ENCODE measurements at regions not wholly inside any gene's neighbourhood (a gene's known extent, or its start where the extent isn't known, plus 50 kb on each side); places are given as distances from the start of the nearest gene placed in this dataset.

DNA sequence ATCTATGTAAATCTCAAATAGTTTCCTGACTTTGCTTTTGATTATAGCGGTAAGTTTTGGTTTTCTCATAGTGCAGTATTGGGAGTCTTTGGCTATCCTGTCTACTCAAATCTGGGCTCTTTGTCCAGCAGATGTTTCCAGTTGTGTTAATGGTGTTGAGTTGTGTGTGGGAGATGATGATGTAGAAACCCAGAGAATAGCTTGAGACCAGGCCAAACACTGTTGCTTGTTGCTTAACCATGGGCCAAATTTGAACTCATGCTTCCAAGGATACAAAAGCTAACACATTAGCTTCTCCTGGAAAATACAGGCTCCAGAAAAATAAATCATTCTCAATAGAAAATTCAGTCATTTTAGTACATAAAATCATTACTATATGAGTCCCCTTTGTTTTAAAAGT, 82.6 kb upstream of the GYPA start (continued):
- TF ChIP-seq, protein P1, sequence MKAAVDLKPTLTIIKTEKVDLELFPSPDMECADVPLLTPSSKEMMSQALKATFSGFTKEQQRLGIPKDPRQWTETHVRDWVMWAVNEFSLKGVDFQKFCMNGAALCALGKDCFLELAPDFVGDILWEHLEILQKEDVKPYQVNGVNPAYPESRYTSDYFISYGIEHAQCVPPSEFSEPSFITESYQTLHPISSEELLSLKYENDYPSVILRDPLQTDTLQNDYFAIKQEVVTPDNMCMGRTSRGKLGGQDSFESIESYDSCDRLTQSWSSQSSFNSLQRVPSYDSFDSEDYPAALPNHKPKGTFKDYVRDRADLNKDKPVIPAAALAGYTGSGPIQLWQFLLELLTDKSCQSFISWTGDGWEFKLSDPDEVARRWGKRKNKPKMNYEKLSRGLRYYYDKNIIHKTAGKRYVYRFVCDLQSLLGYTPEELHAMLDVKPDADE (IDR thresholded peaks at IDR 0.05) = no peak
- TF ChIP-seq EZH2phosphoT487 (IDR thresholded peaks at IDR 0.05; ENCODE audit: unreplicated experiment) (no peak), ZNF331 (CRISPR knock-in tag; IDR thresholded peaks at IDR 0.05; ENCODE audit: low read depth) (no peak)

DNA sequence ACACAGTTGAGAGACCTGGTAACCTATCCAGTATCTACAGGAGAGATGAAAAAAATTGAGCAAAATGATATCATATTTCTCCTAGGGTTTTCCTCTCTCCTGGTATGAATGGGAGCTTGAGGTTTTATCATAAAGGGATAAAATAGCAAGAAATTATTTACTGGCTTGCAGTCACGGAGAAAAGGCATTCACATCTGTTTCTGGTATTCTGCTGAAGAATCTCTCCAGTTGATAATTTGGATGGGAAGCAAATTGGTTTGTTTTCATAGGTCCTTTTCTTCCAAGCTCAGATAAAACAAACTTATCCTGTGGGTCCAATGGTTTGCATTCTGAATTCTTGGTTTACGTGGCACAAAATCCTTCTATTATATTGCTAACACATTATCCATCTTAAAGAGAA, 83.1 kb upstream of the GYPA start:
- no peak for ATAC-seq
- H4K20me1 ChIP-seq (replicated peaks; ENCODE audit: insufficient read depth) = no peaks in the 10 kb centered on the region
- H3F3A ChIP-seq (replicated peaks; ENCODE audit: low read depth) = no peaks in the 10 kb centered on the region
- no peaks in the 10 kb centered on the region for H3K4me1 ChIP-seq (ENCODE audit: insufficient read depth)
- no peak overlapping the region for H3K27ac ChIP-seq (ENCODE audit: low read depth)
- no peaks in the 10 kb centered on the region for H3K27me3 ChIP-seq (ENCODE audit: insufficient read depth)
- H3K27ac Mint-ChIP-seq = no peak overlapping the region
- no peak overlapping the region for H2AFZ ChIP-seq
- no peaks in the 10 kb centered on the region for H3K79me2 ChIP-seq (replicated peaks; ENCODE audit: insufficient read depth)
- H3K4me3 Mint-ChIP-seq = no peak overlapping the region
- H3K9me3 Mint-ChIP-seq = no peaks in the 10 kb centered on the region
- no peak overlapping the region for H3K4me3 ChIP-seq
- no peak overlapping the region for H3K4me2 ChIP-seq
- no peaks in the 10 kb centered on the region for H3K9me2 ChIP-seq (ENCODE audit: insufficient read depth)
- H3K36me3 Mint-ChIP-seq (ENCODE audit: low read depth) = no peaks in the 10 kb centered on the region
- H3K36me3 ChIP-seq (ENCODE audit: insufficient read depth) = no peaks in the 10 kb centered on the region
- no peaks in the 10 kb centered on the region for H3K27me3 Mint-ChIP-seq (ENCODE audit: insufficient read depth, low read depth, poor library complexity)
- DNase-seq (ENCODE audit: low spot score) = no peak
- TF ChIP-seq, protein P2, sequence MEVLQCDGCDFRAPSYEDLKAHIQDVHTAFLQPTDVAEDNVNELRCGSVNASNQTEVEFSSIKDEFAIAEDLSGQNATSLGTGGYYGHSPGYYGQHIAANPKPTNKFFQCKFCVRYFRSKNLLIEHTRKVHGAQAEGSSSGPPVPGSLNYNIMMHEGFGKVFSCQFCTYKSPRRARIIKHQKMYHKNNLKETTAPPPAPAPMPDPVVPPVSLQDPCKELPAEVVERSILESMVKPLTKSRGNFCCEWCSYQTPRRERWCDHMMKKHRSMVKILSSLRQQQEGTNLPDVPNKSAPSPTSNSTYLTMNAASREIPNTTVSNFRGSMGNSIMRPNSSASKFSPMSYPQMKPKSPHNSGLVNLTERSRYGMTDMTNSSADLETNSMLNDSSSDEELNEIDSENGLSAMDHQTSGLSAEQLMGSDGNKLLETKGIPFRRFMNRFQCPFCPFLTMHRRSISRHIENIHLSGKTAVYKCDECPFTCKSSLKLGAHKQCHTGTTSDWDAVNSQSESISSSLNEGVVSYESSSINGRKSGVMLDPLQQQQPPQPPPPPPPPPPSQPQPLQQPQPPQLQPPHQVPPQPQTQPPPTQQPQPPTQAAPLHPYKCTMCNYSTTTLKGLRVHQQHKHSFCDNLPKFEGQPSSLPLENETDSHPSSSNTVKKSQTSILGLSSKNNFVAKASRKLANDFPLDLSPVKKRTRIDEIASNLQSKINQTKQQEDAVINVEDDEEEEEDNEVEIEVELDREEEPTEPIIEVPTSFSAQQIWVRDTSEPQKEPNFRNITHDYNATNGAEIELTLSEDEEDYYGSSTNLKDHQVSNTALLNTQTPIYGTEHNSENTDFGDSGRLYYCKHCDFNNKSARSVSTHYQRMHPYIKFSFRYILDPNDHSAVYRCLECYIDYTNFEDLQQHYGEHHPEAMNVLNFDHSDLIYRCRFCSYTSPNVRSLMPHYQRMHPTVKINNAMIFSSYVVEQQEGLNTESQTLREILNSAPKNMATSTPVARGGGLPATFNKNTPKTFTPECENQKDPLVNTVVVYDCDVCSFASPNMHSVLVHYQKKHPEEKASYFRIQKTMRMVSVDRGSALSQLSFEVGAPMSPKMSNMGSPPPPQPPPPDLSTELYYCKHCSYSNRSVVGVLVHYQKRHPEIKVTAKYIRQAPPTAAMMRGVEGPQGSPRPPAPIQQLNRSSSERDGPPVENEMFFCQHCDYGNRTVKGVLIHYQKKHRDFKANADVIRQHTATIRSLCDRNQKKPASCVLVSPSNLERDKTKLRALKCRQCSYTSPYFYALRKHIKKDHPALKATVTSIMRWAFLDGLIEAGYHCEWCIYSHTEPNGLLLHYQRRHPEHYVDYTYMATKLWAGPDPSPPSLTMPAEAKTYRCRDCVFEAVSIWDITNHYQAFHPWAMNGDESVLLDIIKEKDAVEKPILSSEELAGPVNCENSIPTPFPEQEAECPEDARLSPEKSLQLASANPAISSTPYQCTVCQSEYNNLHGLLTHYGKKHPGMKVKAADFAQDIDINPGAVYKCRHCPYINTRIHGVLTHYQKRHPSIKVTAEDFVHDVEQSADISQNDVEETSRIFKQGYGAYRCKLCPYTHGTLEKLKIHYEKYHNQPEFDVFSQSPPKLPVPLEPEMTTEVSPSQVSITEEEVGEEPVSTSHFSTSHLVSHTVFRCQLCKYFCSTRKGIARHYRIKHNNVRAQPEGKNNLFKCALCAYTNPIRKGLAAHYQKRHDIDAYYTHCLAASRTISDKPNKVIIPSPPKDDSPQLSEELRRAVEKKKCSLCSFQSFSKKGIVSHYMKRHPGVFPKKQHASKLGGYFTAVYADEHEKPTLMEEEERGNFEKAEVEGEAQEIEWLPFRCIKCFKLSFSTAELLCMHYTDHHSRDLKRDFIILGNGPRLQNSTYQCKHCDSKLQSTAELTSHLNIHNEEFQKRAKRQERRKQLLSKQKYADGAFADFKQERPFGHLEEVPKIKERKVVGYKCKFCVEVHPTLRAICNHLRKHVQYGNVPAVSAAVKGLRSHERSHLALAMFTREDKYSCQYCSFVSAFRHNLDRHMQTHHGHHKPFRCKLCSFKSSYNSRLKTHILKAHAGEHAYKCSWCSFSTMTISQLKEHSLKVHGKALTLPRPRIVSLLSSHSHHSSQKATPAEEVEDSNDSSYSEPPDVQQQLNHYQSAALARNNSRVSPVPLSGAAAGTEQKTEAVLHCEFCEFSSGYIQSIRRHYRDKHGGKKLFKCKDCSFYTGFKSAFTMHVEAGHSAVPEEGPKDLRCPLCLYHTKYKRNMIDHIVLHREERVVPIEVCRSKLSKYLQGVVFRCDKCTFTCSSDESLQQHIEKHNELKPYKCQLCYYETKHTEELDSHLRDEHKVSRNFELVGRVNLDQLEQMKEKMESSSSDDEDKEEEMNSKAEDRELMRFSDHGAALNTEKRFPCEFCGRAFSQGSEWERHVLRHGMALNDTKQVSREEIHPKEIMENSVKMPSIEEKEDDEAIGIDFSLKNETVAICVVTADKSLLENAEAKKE (CRISPR knock-in tag; IDR thresholded peaks at IDR 0.05) = no peak
- TF ChIP-seq, protein P3, sequence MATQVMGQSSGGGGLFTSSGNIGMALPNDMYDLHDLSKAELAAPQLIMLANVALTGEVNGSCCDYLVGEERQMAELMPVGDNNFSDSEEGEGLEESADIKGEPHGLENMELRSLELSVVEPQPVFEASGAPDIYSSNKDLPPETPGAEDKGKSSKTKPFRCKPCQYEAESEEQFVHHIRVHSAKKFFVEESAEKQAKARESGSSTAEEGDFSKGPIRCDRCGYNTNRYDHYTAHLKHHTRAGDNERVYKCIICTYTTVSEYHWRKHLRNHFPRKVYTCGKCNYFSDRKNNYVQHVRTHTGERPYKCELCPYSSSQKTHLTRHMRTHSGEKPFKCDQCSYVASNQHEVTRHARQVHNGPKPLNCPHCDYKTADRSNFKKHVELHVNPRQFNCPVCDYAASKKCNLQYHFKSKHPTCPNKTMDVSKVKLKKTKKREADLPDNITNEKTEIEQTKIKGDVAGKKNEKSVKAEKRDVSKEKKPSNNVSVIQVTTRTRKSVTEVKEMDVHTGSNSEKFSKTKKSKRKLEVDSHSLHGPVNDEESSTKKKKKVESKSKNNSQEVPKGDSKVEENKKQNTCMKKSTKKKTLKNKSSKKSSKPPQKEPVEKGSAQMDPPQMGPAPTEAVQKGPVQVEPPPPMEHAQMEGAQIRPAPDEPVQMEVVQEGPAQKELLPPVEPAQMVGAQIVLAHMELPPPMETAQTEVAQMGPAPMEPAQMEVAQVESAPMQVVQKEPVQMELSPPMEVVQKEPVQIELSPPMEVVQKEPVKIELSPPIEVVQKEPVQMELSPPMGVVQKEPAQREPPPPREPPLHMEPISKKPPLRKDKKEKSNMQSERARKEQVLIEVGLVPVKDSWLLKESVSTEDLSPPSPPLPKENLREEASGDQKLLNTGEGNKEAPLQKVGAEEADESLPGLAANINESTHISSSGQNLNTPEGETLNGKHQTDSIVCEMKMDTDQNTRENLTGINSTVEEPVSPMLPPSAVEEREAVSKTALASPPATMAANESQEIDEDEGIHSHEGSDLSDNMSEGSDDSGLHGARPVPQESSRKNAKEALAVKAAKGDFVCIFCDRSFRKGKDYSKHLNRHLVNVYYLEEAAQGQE (IDR thresholded peaks at IDR 0.05; ENCODE audit: unreplicated experiment) = no peak
- H3K4me1 Mint-ChIP-seq = no peaks in the 10 kb centered on the region
